HuH-7 (cell line): ENCODE measurements at regions not wholly inside any gene's neighbourhood (a gene's known extent, or its start where the extent isn't known, plus 50 kb on each side); places are given as distances from the start of the nearest gene placed in this dataset.

Experiments used
- DNase-seq: peaks from one replicate; pipeline ENCODE4 v3.0.0; 2011; ENCODE audit warnings: low spot score

- no peak for DNase-seq
Measured at GRCh38 chr6:87851674-87852299, 149.8 kb upstream of the AKIRIN2 start.

GRCh38 chr6:87848616-87849015 lies 146.6 kb upstream of the AKIRIN2 start:
- no peak for DNase-seq

- no peak for DNase-seq
Measured at GRCh38 chr6:87847830-87848210, 145.8 kb upstream of the AKIRIN2 start.

GRCh38 chr6:87847135-87847829 lies 145.2 kb upstream of the AKIRIN2 start:
- no peak for DNase-seq

GRCh38 chr6:87846434-87846833 lies 144.4 kb upstream of the AKIRIN2 start:
- no peak for DNase-seq

GRCh38 chr6:87840324-87840723 lies 138.3 kb upstream of the AKIRIN2 start:
- DNase-seq: no peak

GRCh38 chr6:87837876-87838275 lies 135.8 kb upstream of the AKIRIN2 start:
- no peak for DNase-seq

GRCh38 chr6:87837444-87837843 lies 135.4 kb upstream of the AKIRIN2 start:
- DNase-seq: no peak

GRCh38 chr6:87832025-87832825 lies 130.2 kb upstream of the AKIRIN2 start:
- DNase-seq: no peak

- DNase-seq: no peak
Measured at GRCh38 chr6:87830907-87831306, 128.9 kb upstream of the AKIRIN2 start.

- no peak for DNase-seq
Measured at GRCh38 chr6:87829622-87830121, 127.6 kb upstream of the AKIRIN2 start.

GRCh38 chr6:87828044-87828443 lies 126.0 kb upstream of the AKIRIN2 start:
- DNase-seq: no peak

- DNase-seq: no peak
Measured at GRCh38 chr6:87827346-87827745, 125.3 kb upstream of the AKIRIN2 start.

- no peak for DNase-seq
Measured at GRCh38 chr6:87826424-87826823, 124.4 kb upstream of the AKIRIN2 start.

- no peak for DNase-seq
Measured at GRCh38 chr6:87825821-87826221, 123.8 kb upstream of the AKIRIN2 start.

GRCh38 chr6:87824958-87825491 lies 123.0 kb upstream of the AKIRIN2 start:
- DNase-seq: no peak

GRCh38 chr6:87822011-87822410 lies 120.0 kb upstream of the AKIRIN2 start:
- no peak for DNase-seq

- no peak for DNase-seq
Measured at GRCh38 chr6:87820343-87820984, 118.4 kb upstream of the AKIRIN2 start.

- DNase-seq: no peak
Measured at GRCh38 chr6:87817183-87817582, 115.2 kb upstream of the AKIRIN2 start.

GRCh38 chr6:87815449-87815848 lies 113.4 kb upstream of the AKIRIN2 start:
- no peak for DNase-seq

GRCh38 chr6:87808005-87808757 lies 106.1 kb upstream of the AKIRIN2 start:
- DNase-seq: no peak
